Neural progenitor cell (in vitro differentiated cells): ENCODE measurements at regions not wholly inside any gene's neighbourhood (a gene's known extent, or its start where the extent isn't known, plus 50 kb on each side); places are given as distances from the start of the nearest gene placed in this dataset.

ENCODE experiments used
- DNase-seq: peaks from one replicate; pipeline ENCODE4 v3.0.0-alpha.2; 2016; ENCODE audit warnings: low spot score
- H2AFZ ChIP-seq: fragments of 200-600 bp; sonication (generic); replicated peaks from 2 replicates; pipeline ENCODE4 v1.6.1; 2016; ENCODE audit warnings: antibody characterized with exemption
- H3F3A ChIP-seq: fragments of 200-600 bp; sonication (generic); 2 replicates; pipeline ENCODE4 v1.6.1; 2016; ENCODE audit warnings: antibody characterized with exemption, low read depth
- H3K27ac ChIP-seq: fragments of 200-600 bp; sonication (generic); 2 replicates; pipeline ENCODE4 v1.5.1; 2016; ENCODE audit warnings: mild to moderate bottlenecking
- H3K27me3 ChIP-seq: fragments of 200-600 bp; sonication (generic); 2 replicates; pipeline ENCODE4 v1.6.1; 2016; ENCODE audit warnings: mild to moderate bottlenecking, moderate library complexity
- H3K36me3 ChIP-seq: fragments of 200-600 bp; sonication (generic); 2 replicates; pipeline ENCODE4 v1.5.1; 2016
- H3K4me1 ChIP-seq: fragments of 200-600 bp; sonication (generic); 2 replicates; pipeline ENCODE4 v1.6.1; 2016; ENCODE audit warnings: mixed run types
- H3K4me2 ChIP-seq: fragments of 200-600 bp; sonication (generic); 2 replicates; pipeline ENCODE4 v1.6.1; 2016
- H3K4me3 ChIP-seq: fragments of 200-600 bp; sonication (generic); 2 replicates; pipeline ENCODE4 v1.5.1; 2016
- H3K79me2 ChIP-seq: fragments of 200-600 bp; sonication (generic); 2 replicates; pipeline ENCODE4 v1.6.1; 2016; ENCODE audit warnings: low read depth
- H3K9ac ChIP-seq: fragments of 200-600 bp; sonication (generic); 2 replicates; pipeline ENCODE4 v1.6.1; 2016
- H3K9me3 ChIP-seq: fragments of 200-600 bp; sonication (generic); 2 replicates; pipeline ENCODE4 v1.5.1; 2016; ENCODE audit warnings: low read depth
- H4K20me1 ChIP-seq: fragments of 200-600 bp; sonication (generic); 2 replicates; pipeline ENCODE4 v1.6.1; 2016; ENCODE audit warnings: low read depth
- H3K27ac Mint-ChIP-seq: 3 replicates; pipeline ENCODE4 v1.8.0; 2021; ENCODE audit warnings: mixed read lengths
- H3K27me3 Mint-ChIP-seq: 2 replicates; pipeline ENCODE4 v1.8.0; 2022; ENCODE audit warnings: low read depth, mild to moderate bottlenecking, inconsistent platforms, moderate library complexity, mixed read lengths; ENCODE audit not compliant: insufficient read depth
- H3K36me3 Mint-ChIP-seq: 3 replicates; pipeline ENCODE4 v1.8.0; 2021; ENCODE audit warnings: mixed read lengths
- H3K4me1 Mint-ChIP-seq: 3 replicates; pipeline ENCODE4 v1.8.0; 2021; ENCODE audit warnings: mixed read lengths
- H3K4me3 Mint-ChIP-seq: 3 replicates; pipeline ENCODE4 v1.8.0; 2021; ENCODE audit warnings: mild to moderate bottlenecking, moderate library complexity, mixed read lengths
- H3K9me3 Mint-ChIP-seq: 3 replicates; pipeline ENCODE4 v1.8.0; 2020; ENCODE audit warnings: mixed read lengths
- EZH2 ChIP-seq: fragments of 200-600 bp; sonication (generic); IDR thresholded peaks from 2 replicates; pipeline ENCODE4 v1.6.1; 2017; ENCODE audit warnings: antibody characterized with exemption, mild to moderate bottlenecking, moderate library complexity
- EZH2phosphoT487 ChIP-seq: fragments of 200-600 bp; sonication (generic); IDR thresholded peaks from 2 replicates; pipeline ENCODE4 v1.6.1; 2017; ENCODE audit warnings: antibody characterized with exemption
- TF ChIP-seq, protein P1 (sequence below): fragments of 200-600 bp; sonication (generic); IDR thresholded peaks from 2 replicates; pipeline ENCODE4 v1.5.1; 2017; ENCODE audit warnings: antibody characterized with exemption, mild to moderate bottlenecking

DNA sequence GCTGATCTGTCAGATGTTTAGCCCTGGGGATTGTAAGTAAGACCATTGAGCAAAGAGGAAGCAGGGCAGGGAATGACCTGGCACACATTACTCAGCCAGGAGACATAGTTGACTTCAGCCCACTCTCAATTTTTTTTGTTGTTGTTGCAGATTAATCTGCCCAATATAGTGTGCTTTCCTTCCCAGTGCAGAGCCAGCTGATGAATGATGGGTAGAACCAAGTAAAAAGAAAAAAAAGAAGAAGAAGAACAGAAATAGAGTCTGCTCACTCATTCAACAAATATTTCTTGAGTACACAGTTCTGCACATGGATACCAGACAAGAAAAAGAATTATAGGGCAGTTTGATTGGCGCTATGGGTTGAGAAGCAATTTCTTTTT is 292.7 kb downstream of the ETS1 start:
- no peak for DNase-seq
- H3K36me3 ChIP-seq, result no peaks in the 10 kb centered on the region
- H3K4me2 ChIP-seq, result no peak overlapping the region
- H3K27ac Mint-ChIP-seq, result no peak overlapping the region
- no peaks in the 10 kb centered on the region for H3F3A ChIP-seq
- no peak overlapping the region for H3K9ac ChIP-seq
- H3K4me3 Mint-ChIP-seq, result no peak overlapping the region
- no peaks in the 10 kb centered on the region for H3K9me3 ChIP-seq
- no peaks in the 10 kb centered on the region for H3K9me3 Mint-ChIP-seq
- TF ChIP-seq EZH2phosphoT487 (no peak), EZH2 (no peak)
- TF ChIP-seq, protein P1, sequence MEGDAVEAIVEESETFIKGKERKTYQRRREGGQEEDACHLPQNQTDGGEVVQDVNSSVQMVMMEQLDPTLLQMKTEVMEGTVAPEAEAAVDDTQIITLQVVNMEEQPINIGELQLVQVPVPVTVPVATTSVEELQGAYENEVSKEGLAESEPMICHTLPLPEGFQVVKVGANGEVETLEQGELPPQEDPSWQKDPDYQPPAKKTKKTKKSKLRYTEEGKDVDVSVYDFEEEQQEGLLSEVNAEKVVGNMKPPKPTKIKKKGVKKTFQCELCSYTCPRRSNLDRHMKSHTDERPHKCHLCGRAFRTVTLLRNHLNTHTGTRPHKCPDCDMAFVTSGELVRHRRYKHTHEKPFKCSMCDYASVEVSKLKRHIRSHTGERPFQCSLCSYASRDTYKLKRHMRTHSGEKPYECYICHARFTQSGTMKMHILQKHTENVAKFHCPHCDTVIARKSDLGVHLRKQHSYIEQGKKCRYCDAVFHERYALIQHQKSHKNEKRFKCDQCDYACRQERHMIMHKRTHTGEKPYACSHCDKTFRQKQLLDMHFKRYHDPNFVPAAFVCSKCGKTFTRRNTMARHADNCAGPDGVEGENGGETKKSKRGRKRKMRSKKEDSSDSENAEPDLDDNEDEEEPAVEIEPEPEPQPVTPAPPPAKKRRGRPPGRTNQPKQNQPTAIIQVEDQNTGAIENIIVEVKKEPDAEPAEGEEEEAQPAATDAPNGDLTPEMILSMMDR, result no peak
- peaks cover 3% of the 10 kb centered on the region for H3K36me3 Mint-ChIP-seq
- H3K79me2 ChIP-seq, result no peaks in the 10 kb centered on the region
- no peaks in the 10 kb centered on the region for H4K20me1 ChIP-seq
- H3K4me3 ChIP-seq, result no peak overlapping the region
- H3K27ac ChIP-seq, result no peak overlapping the region
- H2AFZ ChIP-seq, result no peak overlapping the region
- H3K27me3 ChIP-seq, result no peaks in the 10 kb centered on the region
- H3K27me3 Mint-ChIP-seq, result peaks cover 5% of the 10 kb centered on the region
- H3K4me1 ChIP-seq, result no peaks in the 10 kb centered on the region
- H3K4me1 Mint-ChIP-seq, result peaks cover 27% of the 10 kb centered on the region

DNA sequence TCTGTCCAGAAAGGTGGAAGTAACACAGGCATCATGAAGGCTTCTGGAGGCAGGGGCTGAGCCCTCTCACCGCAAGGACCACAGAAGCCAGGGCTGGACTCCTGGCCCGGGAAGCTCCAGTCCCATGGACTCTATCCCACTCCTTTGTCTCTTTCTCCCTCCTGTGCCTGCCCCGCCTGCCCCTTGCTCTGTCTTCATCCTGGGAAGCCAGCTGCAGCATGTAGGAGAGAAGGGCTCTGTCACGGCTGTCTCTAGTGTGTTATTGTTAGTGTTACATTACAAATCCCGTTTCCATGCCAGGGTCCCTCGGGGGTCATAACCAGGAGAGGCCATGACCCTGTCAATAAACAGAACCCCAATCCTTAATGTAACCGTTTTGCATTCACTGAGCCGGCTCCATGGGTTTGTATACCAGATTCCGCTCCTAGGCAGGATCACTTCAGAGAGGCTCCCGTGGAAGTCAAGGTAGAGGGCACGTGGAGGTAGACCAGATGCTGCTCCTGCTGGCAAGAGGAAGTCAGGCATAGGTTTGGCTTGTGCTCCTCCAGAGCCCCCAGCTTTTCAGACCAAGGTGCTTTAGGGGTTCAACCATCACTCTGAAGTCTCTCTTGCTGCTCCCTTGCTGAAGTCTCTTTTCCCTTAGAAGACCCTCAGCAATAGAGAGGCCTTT is 293.2 kb downstream of the ETS1 start:
- no peak overlapping the region for H3K4me2 ChIP-seq
- Mint-ChIP-seq H3K36me3 (peaks cover 3% of the 10 kb centered on the region), H3K27ac (no peak overlapping the region), H3K9me3 (no peaks in the 10 kb centered on the region), H3K4me1 (peaks cover 22% of the 10 kb centered on the region), H3K4me3 (no peak overlapping the region), H3K27me3 (peaks cover 5% of the 10 kb centered on the region)
- no peak overlapping the region for H2AFZ ChIP-seq
- no peaks in the 10 kb centered on the region for H4K20me1 ChIP-seq
- TF ChIP-seq EZH2, result no peak
- TF ChIP-seq, protein P1, result no peak
- no peak for TF ChIP-seq EZH2phosphoT487
- DNase-seq, result no peak
- no peak overlapping the region for H3K9ac ChIP-seq
- H3F3A ChIP-seq, result no peaks in the 10 kb centered on the region
- H3K9me3 ChIP-seq, result no peaks in the 10 kb centered on the region
- H3K4me1 ChIP-seq, result no peaks in the 10 kb centered on the region
- H3K4me3 ChIP-seq, result no peak overlapping the region
- H3K79me2 ChIP-seq, result no peaks in the 10 kb centered on the region
- H3K27ac ChIP-seq, result no peak overlapping the region
- no peaks in the 10 kb centered on the region for H3K27me3 ChIP-seq
- H3K36me3 ChIP-seq, result no peaks in the 10 kb centered on the region

DNA sequence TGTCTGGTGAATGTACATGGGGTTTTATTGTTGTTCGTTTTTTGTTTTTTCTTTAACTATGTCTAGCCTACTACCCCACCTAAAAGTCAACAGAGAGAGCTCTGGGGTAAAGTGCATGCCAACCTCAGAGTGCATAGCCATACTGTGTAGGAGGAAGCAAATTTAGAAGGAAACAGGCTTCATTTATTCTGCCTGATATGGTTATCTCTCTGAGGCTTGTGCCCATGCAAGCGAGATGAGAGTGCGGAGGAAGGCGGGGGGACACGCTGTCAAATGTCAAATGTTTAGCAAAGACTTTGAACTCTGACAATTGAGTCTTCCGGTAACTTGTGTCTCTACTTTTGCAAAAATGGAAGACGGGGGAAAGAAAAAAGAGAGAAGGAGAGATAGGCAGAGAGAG is 295.5 kb downstream of the ETS1 start:
- H3K27ac ChIP-seq, result no peak overlapping the region
- H3K4me3 Mint-ChIP-seq, result no peak overlapping the region
- H3K27ac Mint-ChIP-seq, result no peak overlapping the region
- no peaks in the 10 kb centered on the region for H3K4me1 ChIP-seq
- H2AFZ ChIP-seq, result no peak overlapping the region
- no peaks in the 10 kb centered on the region for H3K9me3 Mint-ChIP-seq
- no peak overlapping the region for H3K4me2 ChIP-seq
- no peaks in the 10 kb centered on the region for H3K9me3 ChIP-seq
- no peak for DNase-seq
- H3K9ac ChIP-seq, result no peak overlapping the region
- H3K27me3 ChIP-seq, result no peaks in the 10 kb centered on the region
- no peaks in the 10 kb centered on the region for H3F3A ChIP-seq
- no peaks in the 10 kb centered on the region for H3K36me3 ChIP-seq
- H3K4me3 ChIP-seq, result no peak overlapping the region
- TF ChIP-seq EZH2phosphoT487, result no peak
- TF ChIP-seq, protein P1, result no peak
- TF ChIP-seq EZH2, result no peak
- H4K20me1 ChIP-seq, result no peaks in the 10 kb centered on the region
- H3K4me1 Mint-ChIP-seq, result peaks cover 9% of the 10 kb centered on the region
- H3K79me2 ChIP-seq, result no peaks in the 10 kb centered on the region
- peaks cover 3% of the 10 kb centered on the region for H3K36me3 Mint-ChIP-seq
- H3K27me3 Mint-ChIP-seq, result peaks cover 5% of the 10 kb centered on the region
